Sigmoid colon (tissue), 6 donors: ENCODE measurements at regions not wholly inside any gene's neighbourhood (a gene's known extent, or its start where the extent isn't known, plus 50 kb on each side); places are given as distances from the start of the nearest gene placed in this dataset.

ENCODE experiments used
- DNase-seq: peaks from one replicate; pipeline ENCODE4 v3.0.0-alpha.2; 2019
- H3K27ac ChIP-seq, 4 donors: fragments of 200-600 bp; sonication (generic); one replicate each; pipeline ENCODE4 v1.5.1; 2016 to 2019; ENCODE audit warnings: mild to moderate bottlenecking in 1 of 4
- H3K27me3 ChIP-seq, 3 donors: fragments of 200-600 bp; sonication (generic); one replicate each; pipeline ENCODE4 v1.5.1; 2019; ENCODE audit warnings: mild to moderate bottlenecking in 1 of 3
- H3K36me3 ChIP-seq, 4 donors: fragments of 200-600 bp; sonication (generic); one replicate each; pipeline ENCODE4 v1.5.1; 2016 to 2019
- H3K4me1 ChIP-seq, 4 donors: fragments of 200-600 bp; sonication (generic); one replicate each; pipeline ENCODE4 v1.5.1; 2017 to 2019
- H3K4me3 ChIP-seq, 4 donors: fragments of 200-600 bp; sonication (generic); one replicate each; pipeline ENCODE4 v1.5.1; 2017 to 2019; ENCODE audit warnings: mild to moderate bottlenecking in 2 of 4, moderate library complexity in 1 of 4
- H3K9me3 ChIP-seq, 4 donors: fragments of 200-600 bp in 3 of 4; sonication (generic) in 3 of 4; one replicate each; pipeline versions ENCODE4 v1.5.1 to v1.6.1; 2013 to 2019
- CTCF ChIP-seq, 4 experiments: fragments of 450-650 bp in 3 of 4; fragments of 200-600 bp in 1 of 4; IDR thresholded peaks; one replicate each; pipeline ENCODE4 v1.5.1; 2016 to 2019; ENCODE audit warnings: antibody characterized with exemption in 4 of 4, mild to moderate bottlenecking in 3 of 4, moderate library complexity in 2 of 4
- EP300 ChIP-seq, 4 donors: sonication (generic); formaldehyde crosslinking; IDR thresholded peaks; one replicate each; pipeline ENCODE4 v1.6.1; 2017; ENCODE audit warnings: antibody characterized with exemption in 4 of 4
- POLR2A ChIP-seq, 2 donors: fragments of 450-650 bp; IDR thresholded peaks; one replicate each; pipeline ENCODE4 v1.6.1; 2016; ENCODE audit warnings: antibody characterized with exemption in 2 of 2, mild to moderate bottlenecking in 2 of 2, moderate library complexity in 2 of 2
- POLR2AphosphoS5 ChIP-seq, 4 donors: sonication (generic); formaldehyde crosslinking; IDR thresholded peaks; one replicate each; pipeline ENCODE4 v1.6.1; 2017; ENCODE audit warnings: antibody characterized with exemption in 4 of 4
- WGBS, 2 donors: extraction: QIAGEN DNeasy Blood & Tissue Kit; methylation state at CpG; one replicate each; pipeline ENCODE4 v1.1.7; 2013; 5-methylcytosine and 5-hydroxymethylcytosine counted together
- intact Hi-C: fragments of 100-400 bp; cut with DNase I; formaldehyde crosslinking; loops from one replicate; pipeline ENCODE4 v1.15.1; 2023
- donor health status: healthy with polysubstance abuse.
- donor health status: healthy.

GRCh38 chrY:19319135-19319534, 425.4 kb downstream of the KDM5D start:
- Histone ChIP-seq H3K27ac (no peak overlapping the region), H3K4me3 (no peak overlapping the region), H3K9me3 (peaks cover 0 to 3% (median 0%) of the 10 kb centered on the region in 4 donors), H3K36me3 (no peaks in the 10 kb centered on the region), H3K4me1 (no peaks in the 10 kb centered on the region), H3K27me3 (no peaks in the 10 kb centered on the region)
- intact Hi-C loops, result no loop called here
- TF ChIP-seq CTCF (IDR thresholded peaks at IDR 0.05), result no peak
- no peak for TF ChIP-seq POLR2A (IDR thresholded peaks at IDR 0.05)
- TF ChIP-seq EP300 (IDR thresholded peaks at IDR 0.05), result no peak
- no peak for TF ChIP-seq POLR2AphosphoS5 (IDR thresholded peaks at IDR 0.05)
- WGBS, 2 donors, result 72 to 74% methylated on average over 3 of the region's 3 CpGs
- DNase-seq, result no peak

- Histone ChIP-seq H3K9me3 (peaks cover 0 to 3% (median 0%) of the 10 kb centered on the region in 4 donors), H3K27ac (no peak overlapping the region), H3K36me3 (no peaks in the 10 kb centered on the region), H3K4me1 (no peaks in the 10 kb centered on the region), H3K27me3 (no peaks in the 10 kb centered on the region), H3K4me3 (no peak overlapping the region)
- WGBS, 2 donors, result 61 to 63% methylated on average over 1 of the region's 1 CpG
- DNase-seq, result no peak
- intact Hi-C loops, result no loop called here
- TF ChIP-seq POLR2A (IDR thresholded peaks at IDR 0.05) (no peak), POLR2AphosphoS5 (IDR thresholded peaks at IDR 0.05) (no peak), EP300 (IDR thresholded peaks at IDR 0.05) (no peak), CTCF (IDR thresholded peaks at IDR 0.05) (no peak)
Measured at GRCh38 chrY:19317271-19317987, 427.1 kb downstream of the KDM5D start.

- DNase-seq, result no peak
- no peaks in the 10 kb centered on the region for H3K9me3 ChIP-seq
- no peaks in the 10 kb centered on the region for H3K4me1 ChIP-seq
- H3K4me3 ChIP-seq, result no peak overlapping the region
- no peaks in the 10 kb centered on the region for H3K36me3 ChIP-seq
- no peak overlapping the region for H3K27ac ChIP-seq
- no peaks in the 10 kb centered on the region for H3K27me3 ChIP-seq
- intact Hi-C loops, result no loop called here
- TF ChIP-seq EP300 (IDR thresholded peaks at IDR 0.05), result no peak
- no peak for TF ChIP-seq POLR2AphosphoS5 (IDR thresholded peaks at IDR 0.05)
- no peak for TF ChIP-seq POLR2A (IDR thresholded peaks at IDR 0.05)
- no peak for TF ChIP-seq CTCF (IDR thresholded peaks at IDR 0.05)
Measured at GRCh38 chrY:19307627-19308026, 436.9 kb downstream of the KDM5D start.

GRCh38 chrY:19303136-19303535, 441.4 kb downstream of the KDM5D start:
- Histone ChIP-seq H3K9me3 (no peaks in the 10 kb centered on the region), H3K27me3 (no peaks in the 10 kb centered on the region), H3K4me3 (no peak overlapping the region), H3K4me1 (no peaks in the 10 kb centered on the region), H3K27ac (no peak overlapping the region), H3K36me3 (no peaks in the 10 kb centered on the region)
- no peak for TF ChIP-seq EP300 (IDR thresholded peaks at IDR 0.05)
- no peak for TF ChIP-seq CTCF (IDR thresholded peaks at IDR 0.05)
- no peak for TF ChIP-seq POLR2AphosphoS5 (IDR thresholded peaks at IDR 0.05)
- TF ChIP-seq POLR2A (IDR thresholded peaks at IDR 0.05), result no peak
- DNase-seq, result no peak
- intact Hi-C loops, result no loop called here

GRCh38 chrY:19290925-19291324, 453.6 kb downstream of the KDM5D start:
- Histone ChIP-seq H3K9me3 (no peaks in the 10 kb centered on the region), H3K36me3 (no peaks in the 10 kb centered on the region), H3K4me1 (no peaks in the 10 kb centered on the region), H3K27me3 (no peaks in the 10 kb centered on the region), H3K27ac (no peak overlapping the region), H3K4me3 (no peak overlapping the region)
- DNase-seq, result no peak
- 34 to 39% methylated on average over 2 of the region's 2 CpGs for WGBS, 2 donors
- intact Hi-C loops, result no loop called here
- no peak for TF ChIP-seq CTCF (IDR thresholded peaks at IDR 0.05)
- no peak for TF ChIP-seq POLR2A (IDR thresholded peaks at IDR 0.05)
- no peak for TF ChIP-seq POLR2AphosphoS5 (IDR thresholded peaks at IDR 0.05)
- TF ChIP-seq EP300 (IDR thresholded peaks at IDR 0.05), result no peak
